GM12891 (cell line): ENCODE measurements at regions not wholly inside any gene's neighbourhood (a gene's known extent, or its start where the extent isn't known, plus 50 kb on each side); places are given as distances from the start of the nearest gene placed in this dataset.

Source experiments
- POLR2A ChIP-seq: IDR thresholded peaks from 2 replicates; pipeline ENCODE4 v1.6.1; 2011; ENCODE audit warnings: low read depth, low read length, control low read depth
- POLR2AphosphoS5 ChIP-seq: IDR thresholded peaks from 2 replicates; pipeline ENCODE4 v1.6.1; 2011; ENCODE audit warnings: low read depth, low read length, control low read depth
- TAF1 ChIP-seq: IDR thresholded peaks from 2 replicates; pipeline ENCODE4 v1.6.1; 2011; ENCODE audit warnings: low read depth, low read length, control low read depth

DNA sequence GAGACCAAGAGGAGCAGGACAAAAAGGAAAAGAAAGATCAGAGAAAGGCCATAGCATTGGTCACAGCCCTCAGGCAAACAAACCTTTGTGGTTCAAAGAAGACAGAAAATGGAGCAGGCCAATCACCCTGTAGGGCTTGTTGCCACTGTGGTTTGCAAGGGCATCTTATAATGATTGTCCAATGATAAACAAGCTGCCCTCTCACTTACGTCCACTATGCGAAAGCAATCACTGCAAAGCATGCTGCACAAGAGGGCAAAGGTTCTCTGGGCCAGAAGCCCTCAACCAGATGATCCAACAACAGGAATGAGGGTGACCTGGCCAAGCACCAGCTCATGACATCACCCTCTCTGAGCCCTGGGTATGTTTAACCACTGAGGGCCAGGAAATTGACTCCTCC lies 360.9 kb upstream of the HSFY2 start:
- TF ChIP-seq POLR2A (no peak), POLR2AphosphoS5 (no peak), TAF1 (no peak)
